HL-60 (cell line): ENCODE measurements at regions not wholly inside any gene's neighbourhood (a gene's known extent, or its start where the extent isn't known, plus 50 kb on each side); places are given as distances from the start of the nearest gene placed in this dataset.

Source experiments
- DNase-seq, 2 experiments: peaks; one replicate each; pipeline ENCODE4 v3.0.0-alpha.2; 2010 to 2020; ENCODE audit warnings: low read depth in 1 of 2, low spot score in 1 of 2
- H3K27ac ChIP-seq: fragments of 250-450 bp; sonication (Bioruptor Pico); replicated peaks from 2 replicates; pipeline ENCODE4 v1.5.1; 2020; ENCODE audit warnings: mild to moderate bottlenecking, moderate library complexity
- H3K27me3 ChIP-seq: fragments of 250-450 bp; sonication (Bioruptor Pico); 2 replicates; pipeline ENCODE4 v1.5.1; 2021; ENCODE audit warnings: mild to moderate bottlenecking, moderate library complexity; ENCODE audit not compliant: insufficient read depth, poor library complexity, severe bottlenecking
- H3K4me3 ChIP-seq: replicated peaks from 2 replicates; pipeline ENCODE4 v1.5.1; 2011; ENCODE audit warnings: mild to moderate bottlenecking, control low read depth, low read length; ENCODE audit not compliant: insufficient read depth
- CTCF ChIP-seq: IDR thresholded peaks from one replicate; pipeline ENCODE4 v1.5.1; 2011; ENCODE audit warnings: low read length, control low read depth, inconsistent platforms; ENCODE audit not compliant: insufficient read depth
- GABPA ChIP-seq: IDR thresholded peaks from 2 replicates; pipeline ENCODE4 v1.6.1; 2012; ENCODE audit warnings: low read depth
- POLR2AphosphoS5 ChIP-seq: IDR thresholded peaks from 2 replicates; pipeline ENCODE4 v1.6.1; 2012; ENCODE audit warnings: low read depth
- REST ChIP-seq: IDR thresholded peaks from 2 replicates; pipeline ENCODE4 v1.6.1; 2012; ENCODE audit warnings: low read depth; ENCODE audit not compliant: insufficient replicate concordance
- SPI1 ChIP-seq: IDR thresholded peaks from 2 replicates; pipeline ENCODE4 v1.6.1; 2012; ENCODE audit warnings: low read depth, mild to moderate bottlenecking, borderline replicate concordance

- Histone ChIP-seq H3K27me3 (no peaks in the 10 kb centered on the region), H3K27ac (no peak overlapping the region), H3K4me3 (no peak overlapping the region)
- TF ChIP-seq GABPA, result no peak
- TF ChIP-seq SPI1, result no peak
- TF ChIP-seq REST, result no peak
- TF ChIP-seq CTCF, result no peak
- TF ChIP-seq POLR2AphosphoS5, result no peak
- no peak for DNase-seq
Observed at GRCh38 chr6:170176898-170177771, 113.7 kb downstream of the DLL1 start.

GRCh38 chr6:170176136-170176897, 114.6 kb downstream of the DLL1 start:
- no peaks in the 10 kb centered on the region for H3K27me3 ChIP-seq
- DNase-seq, result no peak
- H3K4me3 ChIP-seq, result no peak overlapping the region
- no peak overlapping the region for H3K27ac ChIP-seq
- TF ChIP-seq GABPA (no peak), REST (no peak), POLR2AphosphoS5 (no peak), SPI1 (no peak)

- Histone ChIP-seq H3K4me3 (no peak overlapping the region), H3K27ac (no peak overlapping the region), H3K27me3 (no peaks in the 10 kb centered on the region)
- TF ChIP-seq POLR2AphosphoS5, result no peak
- no peak for TF ChIP-seq SPI1
- no peak for TF ChIP-seq REST
- no peak for TF ChIP-seq CTCF
- TF ChIP-seq GABPA, result no peak
- DNase-seq, result no peak
Observed at GRCh38 chr6:170175644-170176135, 115.2 kb downstream of the DLL1 start.
